ENCODE measurements at regions not wholly inside any gene's neighbourhood (a gene's known extent, or its start where the extent isn't known, plus 50 kb on each side); places are given as distances from the start of the nearest gene placed in this dataset.

GRCh38 chr16:86632206-86632605 lies 53.9 kb downstream of the FOXL1 start:
- POLR2A ChIA-PET = no interaction called here
- CTCF ChIA-PET = no interaction called here

DNA sequence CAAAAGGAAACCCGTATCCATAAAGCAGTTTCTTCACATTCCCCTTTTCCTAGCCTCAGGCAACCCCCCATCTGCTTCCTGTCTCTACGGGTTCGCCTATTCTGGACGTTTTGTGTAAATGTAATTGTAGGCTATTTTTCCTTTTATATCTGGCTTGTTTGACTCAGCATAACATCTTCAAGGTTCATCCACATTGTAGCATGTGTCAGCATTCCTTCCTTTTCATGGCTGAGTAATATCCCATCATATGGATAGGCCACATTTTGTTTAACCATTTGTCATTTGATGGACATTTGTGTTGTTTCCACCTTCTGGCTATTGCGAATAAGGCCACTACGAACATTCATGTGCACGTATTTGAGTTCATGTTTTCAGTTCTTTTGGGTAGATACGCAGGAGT lies 54.6 kb downstream of the FOXL1 start:
- POLR2A ChIA-PET = no interaction called here
- CTCF ChIA-PET = no interaction called here

DNA sequence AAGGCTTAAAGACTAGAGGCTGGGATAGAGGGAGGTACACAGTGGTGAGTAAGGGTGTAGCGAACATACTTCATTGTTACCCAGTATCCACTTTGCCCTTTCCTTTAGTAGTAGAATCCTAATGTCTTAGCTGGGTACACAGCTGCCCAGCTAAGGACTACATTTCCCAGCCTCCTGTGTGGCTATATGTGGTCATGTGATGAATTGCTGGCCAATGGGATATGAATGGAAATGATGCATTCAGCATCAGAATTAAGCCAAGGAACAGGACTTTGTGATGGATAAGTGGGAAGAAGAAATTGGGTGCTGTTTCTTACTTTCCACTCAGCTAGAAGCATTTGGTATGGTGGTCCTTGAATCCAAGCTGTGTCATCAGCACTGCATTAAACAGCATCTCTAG lies 55.9 kb downstream of the FOXL1 start:
- POLR2A ChIA-PET = no interaction called here
- CTCF ChIA-PET = no interaction called here

DNA sequence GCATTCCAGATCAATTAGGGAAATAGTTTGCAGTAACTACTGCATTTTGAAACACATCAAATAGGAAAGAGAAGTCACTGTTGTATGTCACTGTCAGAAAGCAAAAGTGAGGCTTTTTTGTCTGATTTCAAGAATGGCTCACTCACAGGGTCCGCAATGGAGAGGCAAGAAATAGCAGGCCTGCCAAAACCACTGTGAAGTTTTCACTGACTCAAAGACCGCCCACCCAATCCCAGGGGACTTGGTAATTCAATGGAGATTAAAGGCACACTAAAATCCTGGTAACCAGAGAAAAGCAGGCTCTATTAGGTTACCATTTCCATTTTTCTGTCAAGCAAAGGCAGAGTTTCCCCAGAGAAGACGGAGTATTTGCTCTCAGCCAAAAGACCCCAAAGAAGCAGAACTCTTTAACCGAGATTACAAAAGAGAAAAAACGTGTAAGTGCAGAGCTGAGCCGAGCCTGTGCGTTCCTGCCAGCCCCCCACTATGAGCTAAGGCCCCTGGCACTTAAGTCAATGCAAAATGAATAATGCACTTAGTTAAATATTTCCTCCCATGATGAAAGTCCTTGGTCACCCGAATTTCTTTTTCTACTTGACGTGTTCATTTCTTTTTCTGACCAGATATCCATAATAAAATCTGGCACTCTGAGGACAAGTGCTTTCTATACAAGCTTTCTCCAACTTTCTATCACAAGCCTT lies 57.0 kb downstream of the FOXL1 start:
- ChIA-PET CTCF (no interaction called here), POLR2A (no interaction called here)

DNA sequence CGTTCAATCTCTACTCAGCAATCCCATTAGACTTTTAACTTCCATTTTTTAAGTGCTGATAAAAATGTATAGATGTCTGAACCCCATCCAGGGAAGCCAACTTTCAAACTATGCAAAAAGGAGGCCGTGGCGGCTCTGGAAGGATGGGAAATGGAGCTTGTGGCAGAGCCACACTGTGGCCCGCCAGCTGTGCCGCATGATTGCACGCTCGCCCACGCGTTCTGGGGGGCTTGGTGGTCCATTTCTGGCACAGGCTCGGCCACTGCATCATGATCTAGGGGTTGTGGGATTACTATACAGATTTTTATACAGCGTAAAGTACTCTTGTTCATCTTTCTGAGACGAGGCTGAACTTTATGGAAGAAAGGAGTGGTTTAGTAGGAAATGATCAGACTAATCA lies 57.6 kb downstream of the FOXL1 start:
- CTCF ChIA-PET = no interaction called here

DNA sequence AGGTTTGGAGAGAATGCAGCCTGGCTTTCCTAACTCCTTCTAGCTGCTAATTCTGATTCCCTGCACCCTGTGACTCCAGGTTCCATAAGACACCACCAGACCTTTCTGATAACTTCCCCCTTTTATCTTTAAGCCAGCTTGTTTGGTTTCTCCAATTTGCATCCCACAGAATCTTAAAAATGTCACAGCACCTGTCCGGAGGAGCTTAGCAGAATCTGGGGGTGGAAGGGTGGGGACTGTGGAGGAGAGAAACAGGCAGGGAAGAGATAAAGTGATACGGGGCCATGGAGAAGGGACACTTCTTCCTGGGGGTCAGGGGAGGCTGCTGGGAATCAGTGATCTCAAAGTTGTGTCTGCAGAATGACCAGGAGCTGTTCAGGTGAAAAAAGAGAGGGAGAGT lies 59.4 kb downstream of the FOXL1 start:
- CTCF ChIA-PET = interaction anchor here (0.5 kb wide), 1 partner anchor 78 kb away, joined by 3 read pairs; no protein-coding TSS in a partner anchor

More for the DNA sequence above, 57.6 kb downstream of the FOXL1 start:
- POLR2A ChIA-PET = no interaction called here

GRCh38 chr16:86638642-86639041 lies 60.3 kb downstream of the FOXL1 start:
- ChIA-PET CTCF (no interaction called here), POLR2A (no interaction called here)

More for the DNA sequence above, 59.4 kb downstream of the FOXL1 start:
- POLR2A ChIA-PET = no interaction called here

GRCh38 chr16:86639354-86639753 lies 61.0 kb downstream of the FOXL1 start:
- CTCF ChIA-PET = no interaction called here

GRCh38 chr16:86640265-86640843 lies 62.0 kb downstream of the FOXL1 start:
- ChIA-PET CTCF (no interaction called here), POLR2A (no interaction called here)

More at GRCh38 chr16:86639354-86639753, 61.0 kb downstream of the FOXL1 start:
- POLR2A ChIA-PET = no interaction called here

DNA sequence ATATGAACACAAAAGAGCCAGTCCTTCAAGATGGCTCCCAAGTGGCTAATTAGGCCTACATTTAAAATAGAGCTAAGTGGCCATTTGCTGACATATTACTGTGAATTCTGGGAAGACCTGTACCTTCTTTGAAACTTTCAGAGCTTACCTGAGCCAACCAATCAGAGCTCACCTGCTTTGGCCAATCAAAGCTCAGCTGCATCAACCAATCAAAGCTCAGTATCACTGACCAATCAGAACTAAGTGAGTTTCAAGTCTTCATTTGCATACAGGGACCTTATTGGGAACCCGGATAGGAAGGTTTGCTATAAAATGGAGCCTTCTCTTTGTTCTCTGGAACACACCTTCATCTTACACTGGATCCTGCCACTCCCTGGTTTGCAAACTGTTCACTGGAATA lies 63.7 kb downstream of the FOXL1 start:
- ChIA-PET CTCF (no interaction called here), POLR2A (no interaction called here)

- POLR2A ChIA-PET = no interaction called here
- CTCF ChIA-PET = no interaction called here
Measured at GRCh38 chr16:86643671-86644070, 65.3 kb downstream of the FOXL1 start.

DNA sequence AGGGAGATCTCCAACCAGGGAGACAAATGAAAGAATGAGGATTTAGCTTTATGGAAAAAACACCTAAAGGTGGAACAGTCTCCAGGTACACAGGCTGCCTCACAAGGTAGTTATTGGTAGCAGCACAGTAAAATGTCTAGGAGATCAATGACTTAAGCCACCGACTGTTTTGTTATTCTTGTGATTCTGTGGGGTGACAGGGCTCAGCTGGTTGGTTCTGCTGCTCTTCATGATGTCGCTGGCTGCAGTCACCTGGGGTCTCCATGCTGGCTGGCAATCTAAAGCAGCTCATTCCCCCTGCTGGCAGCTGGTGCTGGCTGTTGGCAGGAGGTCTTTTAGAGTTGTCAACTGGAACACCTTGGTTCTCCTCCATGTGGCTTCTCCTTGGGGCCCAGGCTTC lies 69.2 kb downstream of the FOXL1 start:
- POLR2A ChIA-PET = interaction anchor here (0.6 kb wide), 1 partner anchor 271 kb away, joined by 5 read pairs; no protein-coding TSS in a partner anchor
- CTCF ChIA-PET = no interaction called here

GRCh38 chr16:86649875-86650274 lies 71.5 kb downstream of the FOXL1 start:
- CTCF ChIA-PET = interaction anchor here (0.5 kb wide), 1 partner anchor 35 kb away, joined by 3 read pairs; no protein-coding TSS in a partner anchor
- POLR2A ChIA-PET = no interaction called here

- CTCF ChIA-PET = no interaction called here
- POLR2A ChIA-PET = no interaction called here
Measured at GRCh38 chr16:86651013-86651627, 72.8 kb downstream of the FOXL1 start.

DNA sequence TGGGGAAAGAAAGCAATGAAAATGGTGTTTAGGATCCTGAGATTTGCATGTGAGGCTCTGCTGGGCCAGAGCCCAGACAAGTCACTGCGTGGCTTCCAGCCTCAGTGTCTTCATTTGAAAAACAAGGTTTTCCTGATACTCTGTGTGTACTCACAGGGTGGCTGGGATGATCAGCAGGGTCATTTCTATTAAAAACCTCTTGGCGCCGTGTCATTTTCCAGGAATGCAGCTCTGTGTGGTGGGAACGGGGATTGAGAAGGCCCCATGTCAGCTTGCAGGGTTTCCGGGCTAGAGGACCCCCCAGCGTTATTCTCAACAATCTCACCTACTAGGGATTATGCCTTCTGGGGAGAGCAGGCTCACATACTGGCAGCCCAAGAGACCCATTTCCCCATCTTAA lies 73.5 kb downstream of the FOXL1 start:
- ChIA-PET POLR2A (no interaction called here), CTCF (no interaction called here)

- ChIA-PET CTCF (no interaction called here), POLR2A (no interaction called here)
Measured at GRCh38 chr16:86653285-86654006, 75.1 kb downstream of the FOXL1 start.

- POLR2A ChIA-PET = no interaction called here
- CTCF ChIA-PET = no interaction called here
Measured at GRCh38 chr16:86657972-86658371, 79.6 kb downstream of the FOXL1 start.

DNA sequence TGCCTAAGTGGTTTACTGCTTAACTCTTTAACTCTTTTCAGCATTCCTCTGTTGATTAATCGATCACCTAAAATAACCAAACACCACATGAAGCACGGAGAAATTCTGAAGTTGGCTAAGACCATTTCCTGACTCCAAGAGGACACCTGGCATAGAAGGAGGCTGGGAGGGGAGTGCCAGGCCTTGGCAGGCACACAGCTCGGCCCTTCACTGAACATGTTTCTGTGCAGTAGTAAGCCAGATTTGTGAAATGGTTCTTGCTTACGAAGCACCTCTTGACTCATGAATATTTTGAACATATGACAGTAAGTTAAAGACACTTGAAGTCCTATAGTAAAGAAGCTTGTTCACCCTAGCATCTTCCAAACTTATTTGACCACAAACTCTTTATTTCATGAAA lies 82.3 kb downstream of the FOXL1 start:
- CTCF ChIA-PET = no interaction called here
- POLR2A ChIA-PET = no interaction called here

- ChIA-PET POLR2A (no interaction called here), CTCF (no interaction called here)
Measured at GRCh38 chr16:86661706-86662105, 83.4 kb downstream of the FOXL1 start.

- POLR2A ChIA-PET = no interaction called here
- CTCF ChIA-PET = no interaction called here
Measured at GRCh38 chr16:86662195-86662594, 83.8 kb downstream of the FOXL1 start.

DNA sequence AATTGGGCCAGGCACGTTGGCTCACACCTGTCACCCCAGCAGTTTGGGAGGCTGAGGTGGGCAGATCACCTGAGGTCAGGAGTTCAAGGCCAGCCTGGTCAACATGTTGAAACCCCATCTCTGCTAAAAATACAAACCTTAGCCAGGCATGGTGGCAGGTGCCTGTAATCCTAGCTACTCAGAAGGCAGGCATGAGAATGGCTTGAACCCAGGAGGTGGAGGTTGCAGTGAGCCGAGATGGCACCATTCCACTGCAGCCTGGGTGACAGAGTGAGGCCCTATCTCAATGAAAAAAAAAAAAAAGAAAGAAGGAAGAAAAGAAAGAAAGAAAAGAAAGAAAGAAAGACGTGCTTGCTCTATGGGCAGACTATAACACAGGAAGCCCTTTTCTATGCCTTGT lies 84.4 kb downstream of the FOXL1 start:
- ChIA-PET CTCF (no interaction called here), POLR2A (no interaction called here)
